Naive B cell (primary cell): ENCODE measurements at regions not wholly inside any gene's neighbourhood (a gene's known extent, or its start where the extent isn't known, plus 50 kb on each side); places are given as distances from the start of the nearest gene placed in this dataset.
"Not testable (repeated sequence)": the region's sequence is repeated elsewhere in the genome, so short reads cannot be mapped to it uniquely, and the experiment has no call there.

ENCODE experiments used
- ATAC-seq, 2 donors: fragments of 150-1000 bp; cut with Tn5 transposase; 2 replicates each; pipeline ENCODE4 v1.10.0; 2021; ENCODE audit warnings: low read depth in 2 of 2, mild to moderate bottlenecking in 2 of 2, moderate library complexity in 2 of 2
- DNase-seq: peaks from one replicate; pipeline ENCODE4 v3.0.0; 2022
- H3K27ac Mint-ChIP-seq, 6 donors: one replicate each; pipeline ENCODE4 v1.8.0; 2020 to 2022; ENCODE audit warnings: mild to moderate bottlenecking in 6 of 6, mixed read lengths in 6 of 6, moderate library complexity in 5 of 6, inconsistent platforms in 2 of 6
- H3K27me3 Mint-ChIP-seq, 3 donors: one replicate each; pipeline ENCODE4 v1.8.0; 2021 to 2022; ENCODE audit warnings: mixed read lengths in 3 of 3, mild to moderate bottlenecking in 1 of 3
- H3K36me3 Mint-ChIP-seq, 2 donors: one replicate each; pipeline ENCODE4 v1.8.0; 2020 to 2022; ENCODE audit warnings: mixed read lengths in 2 of 2, inconsistent platforms in 1 of 2, mild to moderate bottlenecking in 1 of 2
- H3K4me1 Mint-ChIP-seq, 3 donors: one replicate each; pipeline ENCODE4 v1.8.0; 2020 to 2022; ENCODE audit warnings: mixed read lengths in 3 of 3, inconsistent platforms in 1 of 3, mild to moderate bottlenecking in 1 of 3, moderate library complexity in 1 of 3
- H3K4me3 Mint-ChIP-seq, 8 donors: one replicate each; pipeline ENCODE4 v1.8.0; 2020 to 2022; ENCODE audit warnings: mild to moderate bottlenecking in 8 of 8, mixed read lengths in 8 of 8, moderate library complexity in 8 of 8, inconsistent platforms in 2 of 8
- H3K9me3 Mint-ChIP-seq, 7 donors: one replicate each; pipeline ENCODE4 v1.8.0; 2020 to 2022; ENCODE audit warnings: mixed read lengths in 7 of 7, mild to moderate bottlenecking in 5 of 7, inconsistent platforms in 2 of 7, moderate library complexity in 1 of 7

- peak overlapping the region; percentile 18 to 88 (median 79) for H3K4me3 Mint-ChIP-seq
These were observed 58.1 kb upstream of the SAMD11 start for GRCh38 chr1:865633-866032.

GRCh38 chr1:866095-866494 is 57.6 kb upstream of the SAMD11 start:
- Mint-ChIP-seq H3K4me1 (peaks cover 34 to 38% (median 38%) of the 10 kb centered on the region in 3 donors), H3K9me3 (no peaks in the 10 kb centered on the region), H3K27me3 (peaks cover 7 to 18% (median 17%) of the 10 kb centered on the region in 3 donors), H3K27ac (peak overlapping the region; percentile 84 to 98 (median 97)), H3K4me3 (peak overlapping the region; percentile 18 to 88 (median 76)), H3K36me3 (no peaks in the 10 kb centered on the region)
- ATAC-seq = peak; percentile 2
- DNase-seq = no peak

More at GRCh38 chr1:865633-866032, 58.1 kb upstream of the SAMD11 start:
- H3K36me3 Mint-ChIP-seq, H3K9me3 Mint-ChIP-seq: not testable (repeated sequence)
- Mint-ChIP-seq H3K27ac (peak overlapping the region; percentile 84 to 98 (median 97)), H3K4me1 (peaks cover 34 to 41% (median 38%) of the 10 kb centered on the region in 3 donors), H3K27me3 (peaks cover 7 to 18% (median 17%) of the 10 kb centered on the region in 3 donors)
- ATAC-seq (peak; percentile 93 to 95), DNase-seq (peak; percentile 71)

DNA sequence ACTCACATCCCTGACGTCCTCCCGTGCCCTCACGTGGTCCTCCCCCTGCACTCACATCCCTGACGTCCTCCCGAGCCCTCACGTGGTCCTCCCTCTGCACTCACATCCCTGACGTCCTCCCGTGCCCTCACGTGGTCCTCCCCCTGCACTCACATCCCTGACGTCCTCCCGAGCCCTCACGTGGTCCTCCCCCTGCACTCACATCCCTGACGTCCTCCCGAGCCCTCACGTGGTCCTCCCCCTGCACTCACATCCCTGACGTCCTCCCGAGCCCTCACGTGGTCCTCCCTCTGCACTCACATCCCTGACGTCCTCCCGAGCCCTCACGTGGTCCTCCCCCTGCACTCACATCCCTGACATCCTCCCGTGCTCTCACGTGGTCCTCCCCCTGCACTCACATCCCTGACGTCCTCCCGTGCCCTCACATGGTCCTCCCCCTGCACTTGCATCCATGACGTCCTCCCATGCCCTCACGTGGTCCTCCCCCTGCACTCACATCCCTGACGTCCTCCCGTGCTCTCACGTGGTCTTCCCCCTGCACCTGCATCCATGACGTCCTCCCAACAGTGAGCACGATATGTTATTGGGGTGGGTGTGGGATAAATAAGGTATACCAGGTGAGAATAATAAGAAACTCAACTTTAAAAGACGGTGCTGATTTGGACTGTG is 57.0 kb upstream of the SAMD11 start:
- not testable (repeated sequence) for H3K36me3 Mint-ChIP-seq, ATAC-seq, DNase-seq, H3K9me3 Mint-ChIP-seq
- H3K4me3 Mint-ChIP-seq = peak overlapping the region in 5 of 8 donors; percentile 19 to 68 (median 34)
- peak overlapping the region in 3 of 6 donors; percentile 54 to 92 (median 84) for H3K27ac Mint-ChIP-seq
- H3K27me3 Mint-ChIP-seq = peaks cover 4 to 13% (median 12%) of the 10 kb centered on the region in 3 donors
- peaks cover 31 to 38% (median 35%) of the 10 kb centered on the region in 3 donors for H3K4me1 Mint-ChIP-seq

DNA sequence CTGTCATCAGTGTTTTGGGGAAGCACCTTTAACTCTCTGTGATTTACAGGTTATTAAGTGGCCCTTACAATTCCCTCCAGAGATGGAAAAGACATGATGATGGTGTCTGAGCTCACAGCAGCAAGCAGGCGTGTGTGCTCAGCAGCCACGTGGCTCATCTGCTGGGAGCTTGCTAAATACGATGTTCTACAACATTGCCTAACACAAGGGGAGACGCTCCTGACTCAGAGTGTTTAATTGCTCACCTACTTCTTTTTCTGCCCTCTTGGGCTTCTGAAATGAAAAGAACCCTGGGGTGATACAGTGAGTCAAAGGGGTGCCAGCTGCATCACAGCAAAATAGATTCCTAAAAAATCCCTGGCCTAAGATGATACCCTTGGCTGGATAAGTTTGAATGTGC is 56.2 kb upstream of the SAMD11 start:
- not testable (repeated sequence) for DNase-seq, H3K36me3 Mint-ChIP-seq, H3K9me3 Mint-ChIP-seq, ATAC-seq, H3K27me3 Mint-ChIP-seq
- Mint-ChIP-seq H3K27ac (peak overlapping the region in 3 of 6 donors; percentile 54 to 92 (median 72)), H3K4me3 (peak overlapping the region in 5 of 8 donors; percentile 15 to 85 (median 39)), H3K4me1 (peaks cover 28 to 38% (median 33%) of the 10 kb centered on the region in 3 donors)

DNA sequence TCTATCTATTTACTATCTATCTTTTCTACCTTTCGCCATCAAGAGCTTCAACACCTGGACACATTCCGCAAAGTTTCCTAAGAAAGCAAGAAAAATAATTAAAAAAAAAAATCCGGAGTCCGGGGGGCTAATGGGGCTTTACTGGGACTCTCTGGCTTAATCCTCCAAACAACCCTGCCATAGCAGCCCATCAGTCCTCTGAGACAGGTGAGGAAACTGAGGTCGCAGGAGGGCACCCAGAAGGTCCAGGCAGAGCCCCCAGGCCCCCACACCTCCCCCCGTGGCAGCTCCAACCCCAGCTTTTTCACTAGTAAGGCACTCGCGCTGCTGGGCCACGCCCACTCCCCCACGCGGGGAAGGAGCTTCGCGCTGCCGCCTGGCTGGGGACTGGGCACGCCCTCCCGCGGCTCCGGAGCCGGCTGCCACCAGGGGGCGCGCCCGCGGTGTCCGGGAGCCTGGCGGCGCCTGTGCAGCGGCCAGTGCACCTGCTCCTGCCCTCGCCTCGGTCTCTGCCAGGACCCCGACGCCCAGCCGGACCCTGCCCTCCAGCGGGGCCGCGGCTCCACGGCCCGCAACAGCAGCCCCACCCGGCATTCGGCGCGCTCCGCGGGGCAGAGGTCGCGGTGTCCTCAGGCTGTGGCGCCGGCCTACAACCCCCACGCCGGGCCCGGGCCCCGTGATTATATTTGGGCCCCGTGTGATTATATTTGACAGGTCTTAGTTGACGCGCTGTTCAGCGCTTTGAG is 54.1 kb upstream of the SAMD11 start:
- Mint-ChIP-seq H3K27me3 (peaks cover 0 to 18% (median 7%) of the 10 kb centered on the region in 3 donors), H3K36me3 (no peaks in the 10 kb centered on the region), H3K27ac (peak overlapping the region in 4 of 6 donors; percentile 32 to 94 (median 70)), H3K9me3 (no peaks in the 10 kb centered on the region), H3K4me1 (peaks cover 24 to 35% (median 25%) of the 10 kb centered on the region in 3 donors), H3K4me3 (peak overlapping the region in 5 of 8 donors; percentile 37 to 77 (median 54))
- DNase-seq (peak; percentile 86), ATAC-seq (peak; percentile 52 to 62)
